HG03558 (cell line): ENCODE measurements at regions not wholly inside any gene's neighbourhood (a gene's known extent, or its start where the extent isn't known, plus 50 kb on each side); places are given as distances from the start of the nearest gene placed in this dataset.

Source experiments
- ATAC-seq: cut with Tn5 transposase; IDR thresholded peaks from one replicate; pipeline ENCODE4 v1.9.1; 2021; ENCODE audit warnings: moderate number of reproducible peaks; ENCODE audit not compliant: unreplicated experiment; ENCODE audit errors: extremely low read depth

GRCh38 chr12:127883013-127883412 lies 384.0 kb upstream of the TMEM132C start:
- no peak for ATAC-seq

- ATAC-seq, result no peak
Observed at GRCh38 chr12:127885954-127886750, 380.8 kb upstream of the TMEM132C start.

GRCh38 chr12:127886827-127887226 lies 380.1 kb upstream of the TMEM132C start:
- ATAC-seq, result no peak

- ATAC-seq, result no peak
Observed at GRCh38 chr12:127888943-127889719, 377.8 kb upstream of the TMEM132C start.

GRCh38 chr12:127893895-127894609 lies 372.9 kb upstream of the TMEM132C start:
- no peak for ATAC-seq

GRCh38 chr12:127896661-127897060 lies 370.3 kb upstream of the TMEM132C start:
- no peak for ATAC-seq

DNA sequence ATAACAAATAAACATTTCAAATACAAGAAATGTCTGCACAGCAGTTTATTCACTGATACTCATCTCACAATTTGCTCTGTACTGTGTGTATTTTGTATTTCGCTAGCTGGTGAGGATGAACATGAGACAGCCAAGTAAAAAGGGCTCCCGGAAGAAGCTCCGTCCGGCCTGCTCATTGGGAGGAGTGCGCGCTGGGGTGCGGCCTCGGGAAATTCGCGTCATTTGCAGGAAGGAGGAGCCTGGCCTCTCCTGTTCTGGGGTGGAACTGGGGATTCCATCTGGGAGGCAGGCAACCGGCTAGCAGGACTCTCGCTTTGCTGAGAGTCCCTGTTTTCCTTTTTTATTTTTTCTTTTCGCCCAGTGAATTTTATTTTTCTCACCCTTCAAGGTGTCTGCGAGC lies 368.4 kb upstream of the TMEM132C start:
- ATAC-seq, result no peak

DNA sequence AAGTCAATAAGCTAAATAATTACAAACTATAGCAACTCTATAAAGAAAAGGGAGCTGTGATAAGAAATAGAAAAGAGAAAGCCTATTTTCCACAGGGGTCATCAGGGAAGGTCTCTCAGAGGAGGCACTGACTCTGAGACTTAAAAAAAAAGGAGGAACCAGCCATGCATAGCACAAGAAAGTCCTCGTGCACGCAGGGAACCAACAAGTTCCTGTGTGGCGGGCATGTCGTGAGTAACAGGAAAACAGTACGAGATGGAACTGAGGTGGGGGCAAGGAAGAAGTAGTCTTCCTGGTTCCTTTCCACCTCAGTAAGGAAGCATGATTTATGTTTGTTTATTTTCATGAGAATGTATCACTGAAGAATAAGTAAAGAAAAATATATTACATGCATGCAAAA lies 367.0 kb upstream of the TMEM132C start:
- no peak for ATAC-seq

- ATAC-seq, result no peak
Observed at GRCh38 chr12:127900386-127900785, 366.6 kb upstream of the TMEM132C start.

DNA sequence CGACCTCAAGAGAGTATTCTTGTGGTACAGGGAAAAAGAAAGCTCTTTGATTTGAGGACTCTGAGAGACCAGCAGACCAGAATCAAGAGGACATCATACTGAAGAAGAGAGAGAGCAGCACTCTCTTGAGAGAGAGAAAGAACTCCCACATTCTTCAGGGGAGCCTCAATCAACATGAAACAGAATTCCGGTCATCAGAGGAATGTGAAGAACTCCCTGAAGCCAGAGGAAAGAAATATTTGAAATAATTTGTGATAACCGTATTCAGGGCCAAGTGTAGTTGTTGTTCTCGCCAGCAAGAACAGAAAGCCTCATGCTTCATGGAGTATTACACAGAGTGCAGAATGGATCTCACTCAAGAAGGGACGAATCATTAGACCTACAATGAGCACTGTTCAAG lies 363.8 kb upstream of the TMEM132C start:
- ATAC-seq, result no peak

DNA sequence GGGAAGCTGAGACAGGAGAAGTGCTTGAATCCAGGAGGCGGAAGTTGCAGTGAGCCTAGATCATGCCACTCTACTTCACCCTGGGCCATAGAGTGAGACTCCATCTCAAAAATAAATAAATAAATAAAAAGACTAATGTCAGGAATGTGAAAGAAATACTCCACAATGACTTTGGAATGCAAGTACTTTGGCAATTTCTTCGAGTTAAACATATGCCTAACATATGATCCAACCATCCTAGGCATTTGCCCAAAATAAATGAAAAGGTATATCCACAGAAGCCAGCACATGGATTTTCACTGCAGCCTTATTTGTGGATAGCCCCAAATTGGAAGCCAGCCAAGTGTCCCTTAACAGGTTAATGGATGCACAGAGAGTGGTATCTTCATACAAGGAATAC lies 357.9 kb upstream of the TMEM132C start:
- ATAC-seq, result no peak

- no peak for ATAC-seq
Observed at GRCh38 chr12:127911291-127911690, 355.7 kb upstream of the TMEM132C start.

DNA sequence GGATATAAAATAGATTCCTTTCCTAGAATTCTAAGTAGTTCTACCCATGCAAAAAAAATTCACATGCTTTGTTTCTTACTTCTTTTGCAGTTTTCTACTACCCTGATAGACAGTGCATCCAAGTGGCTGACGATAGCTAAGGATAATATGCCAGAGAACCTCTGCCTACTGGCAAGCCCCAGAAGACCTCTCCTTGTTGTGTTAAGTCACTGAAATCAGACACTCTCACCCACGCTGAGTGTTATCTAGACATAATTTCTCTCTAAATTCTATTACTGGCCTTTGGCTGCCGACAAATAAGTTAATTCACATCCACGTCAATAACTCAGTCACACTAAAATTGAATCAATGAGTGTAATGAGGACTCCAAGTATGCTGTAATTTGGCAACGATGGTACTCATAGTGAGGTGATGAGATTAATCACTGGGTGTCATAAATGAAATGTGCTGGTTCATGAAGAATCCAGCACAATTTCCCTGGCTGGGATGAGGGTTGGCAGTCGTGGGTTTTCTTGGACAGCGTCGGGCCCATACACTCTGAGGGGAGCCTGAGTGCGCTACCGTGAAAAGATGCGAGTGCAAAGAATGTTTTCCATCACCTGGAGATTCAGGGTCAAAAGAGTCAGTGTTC lies 354.8 kb upstream of the TMEM132C start:
- ATAC-seq, result no peak

GRCh38 chr12:127923501-127923900 lies 343.5 kb upstream of the TMEM132C start:
- no peak for ATAC-seq

DNA sequence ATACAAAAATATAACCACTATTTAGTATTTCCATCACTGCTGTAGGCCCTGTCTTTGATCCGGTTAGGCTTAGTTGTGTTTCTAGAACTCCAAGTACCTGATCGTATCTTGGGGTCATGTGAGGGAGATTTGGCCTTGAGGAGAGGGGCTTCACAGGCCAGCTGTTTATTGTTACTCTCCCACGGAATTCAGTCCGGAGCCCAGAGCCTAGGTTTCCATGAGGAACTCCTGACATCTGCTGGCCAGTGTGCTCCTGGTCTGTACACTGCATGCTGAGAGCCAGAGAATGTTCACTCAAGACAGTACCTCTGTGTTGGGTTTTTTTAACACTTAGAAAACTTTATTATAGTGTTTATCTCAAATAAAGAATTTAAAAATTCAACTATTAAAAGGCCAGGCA lies 341.0 kb upstream of the TMEM132C start:
- ATAC-seq, result no peak

DNA sequence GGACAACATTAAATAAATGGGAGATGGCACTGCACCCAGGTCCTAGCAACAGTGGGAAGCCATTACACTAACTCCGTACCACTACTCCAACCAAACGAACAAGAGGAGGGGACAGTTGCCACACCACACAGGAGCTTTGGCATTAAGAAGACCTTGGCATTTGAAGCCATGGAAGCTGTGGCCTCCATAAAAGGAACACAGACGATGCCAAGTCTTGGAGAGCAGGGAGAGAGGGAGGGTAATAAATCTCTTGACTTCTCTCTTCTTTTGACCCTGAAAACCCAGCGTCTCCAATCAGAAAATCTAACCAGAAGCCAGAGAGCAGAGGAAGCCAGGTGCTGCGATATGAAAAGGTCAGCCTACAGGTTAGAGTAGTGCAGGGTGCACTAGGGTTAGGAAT lies 338.8 kb upstream of the TMEM132C start:
- ATAC-seq, result no peak

DNA sequence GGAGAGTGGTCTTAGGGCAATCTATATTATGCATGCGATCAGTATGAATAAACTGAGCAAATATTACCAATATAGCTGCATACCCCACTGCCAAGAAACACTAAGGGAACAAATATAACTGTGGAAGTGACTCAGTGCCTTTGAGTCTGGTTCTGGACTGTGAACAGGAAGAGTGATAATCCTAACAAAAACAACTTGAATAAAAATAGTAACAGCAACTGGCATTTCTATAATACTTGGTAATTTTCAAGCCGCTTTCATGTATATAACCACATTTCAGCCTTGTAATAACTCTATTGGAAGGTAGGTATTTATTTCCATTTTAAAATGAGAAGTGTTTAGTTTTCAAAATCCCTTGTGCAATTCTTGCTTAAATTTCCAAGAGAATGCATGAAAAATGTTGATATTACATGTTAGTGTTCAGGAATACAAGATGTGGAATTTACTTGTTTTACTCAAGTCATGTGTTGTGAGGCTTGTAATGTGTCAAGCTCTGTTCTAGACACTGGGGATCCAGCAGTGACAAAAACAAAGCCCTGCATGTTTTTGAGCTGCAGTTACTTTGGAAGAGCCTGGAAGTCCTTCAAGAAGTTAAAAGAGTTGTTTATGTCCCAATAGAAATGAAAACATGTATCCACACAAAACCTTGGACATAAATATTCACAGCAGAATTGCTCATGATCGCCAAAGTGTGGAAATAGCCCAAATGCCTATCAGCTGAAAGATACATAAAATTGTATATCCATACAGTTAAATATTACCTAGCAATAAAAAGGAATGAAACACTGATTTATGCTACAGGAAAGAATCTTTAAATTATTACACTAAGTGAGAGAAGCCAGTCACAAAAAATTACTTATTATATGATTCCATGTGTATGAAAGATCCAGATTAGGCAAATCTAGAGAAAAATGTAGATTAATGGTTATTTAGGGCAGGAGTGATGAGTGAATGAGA lies 338.1 kb upstream of the TMEM132C start:
- no peak for ATAC-seq

- no peak for ATAC-seq
Observed at GRCh38 chr12:127930122-127930521, 336.8 kb upstream of the TMEM132C start.

DNA sequence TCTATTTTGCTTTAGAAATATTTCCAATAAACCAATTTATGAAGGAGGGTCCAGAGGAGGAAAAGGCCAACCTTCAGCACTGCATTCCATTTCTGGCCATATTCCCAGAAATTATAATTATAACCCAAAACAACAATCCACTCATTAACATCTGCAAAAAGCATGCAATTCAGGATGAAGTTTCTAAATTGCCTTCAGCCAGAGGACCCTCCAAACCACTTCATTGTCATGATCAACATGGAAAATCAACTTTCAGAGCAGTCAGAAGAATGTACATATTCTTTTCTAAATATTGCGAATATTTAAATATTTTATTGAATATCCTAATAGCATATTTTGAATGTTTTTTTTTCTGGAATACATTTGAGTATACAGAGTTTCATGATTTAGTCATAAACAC lies 332.6 kb upstream of the TMEM132C start:
- ATAC-seq, result no peak
